WTC11 (cell line): ENCODE measurements at regions not wholly inside any gene's neighbourhood (a gene's known extent, or its start where the extent isn't known, plus 50 kb on each side); places are given as distances from the start of the nearest gene placed in this dataset.

Experiments used
- ATAC-seq: fragments of 200-7000 bp; cut with Tn5 transposase; 2 replicates; pipeline ENCODE4 v1.10.0; 2021; ENCODE audit warnings: mild to moderate bottlenecking, moderate library complexity
- CTCF ChIA-PET: fragments of 300-600 bp; sonication (Branson Sonifier 250); formaldehyde crosslinking; loops from one replicate; lab custom pipeline; 2021; ENCODE audit warnings: antibody characterized with exemption; lab: Charles Lee
- POLR2A ChIA-PET: fragments of 350-600 bp; sonication (Branson Sonifier 250); formaldehyde crosslinking; loops from one replicate; lab custom pipeline; 2021; ENCODE audit warnings: antibody characterized with exemption; lab: Charles Lee
- DNase-seq: peaks from one replicate; pipeline ENCODE4 v3.0.0; 2021; ENCODE audit warnings: low spot score
- H3K27ac Mint-ChIP-seq: 2 replicates; pipeline ENCODE4 v1.8.0; 2021; ENCODE audit warnings: mixed read lengths
- H3K27me3 Mint-ChIP-seq: 2 replicates; pipeline ENCODE4 v1.8.0; 2021; ENCODE audit warnings: low read depth, mild to moderate bottlenecking, moderate library complexity, mixed read lengths
- H3K36me3 Mint-ChIP-seq: 2 replicates; pipeline ENCODE4 v1.8.0; 2021; ENCODE audit warnings: mixed read lengths
- H3K4me1 Mint-ChIP-seq: 2 replicates; pipeline ENCODE4 v1.8.0; 2022; ENCODE audit warnings: mixed read lengths
- H3K4me3 Mint-ChIP-seq: 2 replicates; pipeline ENCODE4 v1.8.0; 2021; ENCODE audit warnings: mild to moderate bottlenecking, moderate library complexity, mixed read lengths
- H3K9me3 Mint-ChIP-seq: 2 replicates; pipeline ENCODE4 v1.8.0; 2021; ENCODE audit warnings: mixed read lengths
- CREM ChIP-seq: sonication (generic); formaldehyde crosslinking; IDR thresholded peaks from 2 replicates; pipeline ENCODE4 v1.8.1; 2022; ENCODE audit warnings: mild to moderate bottlenecking, missing genetic modification reagents, moderate library complexity
- ESRRA ChIP-seq: sonication (generic); formaldehyde crosslinking; IDR thresholded peaks from 2 replicates; pipeline ENCODE4 v1.8.1; 2022; ENCODE audit warnings: mild to moderate bottlenecking, missing genetic modification reagents, borderline replicate concordance
- FOXJ3 ChIP-seq: sonication (generic); formaldehyde crosslinking; IDR thresholded peaks from 2 replicates; pipeline ENCODE4 v1.9.0; 2021; ENCODE audit warnings: missing genetic modification reagents, mild to moderate bottlenecking, borderline replicate concordance
- GABPB1 ChIP-seq: sonication (generic); formaldehyde crosslinking; IDR thresholded peaks from 2 replicates; pipeline ENCODE4 v1.8.1; 2023; ENCODE audit warnings: mild to moderate bottlenecking, missing genetic modification reagents
- GRHL2 ChIP-seq: fragments of 250-450 bp; sonication (Bioruptor Pico); IDR thresholded peaks from 2 replicates; pipeline ENCODE4 v1.8.0; 2022; ENCODE audit warnings: mild to moderate bottlenecking, moderate library complexity; ENCODE audit not compliant: insufficient replicate concordance, severe bottlenecking
- GTF2I ChIP-seq: fragments of 250-450 bp; sonication (Bioruptor Pico); conservative IDR thresholded peaks from 2 replicates; pipeline ENCODE4 v1.4.0; 2021; ENCODE audit warnings: mild to moderate bottlenecking
- JUN ChIP-seq: sonication (generic); formaldehyde crosslinking; IDR thresholded peaks from 2 replicates; pipeline ENCODE4 v1.8.0; 2023; ENCODE audit warnings: mild to moderate bottlenecking, missing genetic modification reagents
- TCF7 ChIP-seq: sonication (generic); formaldehyde crosslinking; IDR thresholded peaks from 2 replicates; pipeline ENCODE4 v1.8.0; 2022; ENCODE audit warnings: mild to moderate bottlenecking, low read depth, missing genetic modification reagents, moderate library complexity
- TF ChIP-seq, protein P1 (sequence below): sonication (generic); formaldehyde crosslinking; IDR thresholded peaks from 2 replicates; pipeline ENCODE4 v1.8.1; 2022; ENCODE audit warnings: missing genetic modification reagents, borderline replicate concordance
- TF ChIP-seq, protein P2 (sequence below): sonication (generic); formaldehyde crosslinking; IDR thresholded peaks from 2 replicates; pipeline ENCODE4 v1.8.1; 2023; ENCODE audit warnings: mild to moderate bottlenecking, missing genetic modification reagents
- TF ChIP-seq, protein P3 (sequence below): sonication (generic); formaldehyde crosslinking; IDR thresholded peaks from 2 replicates; pipeline ENCODE4 v1.8.0; 2022; ENCODE audit warnings: mild to moderate bottlenecking, missing genetic modification reagents
- TF ChIP-seq, protein P4 (sequence below): sonication (generic); formaldehyde crosslinking; IDR thresholded peaks from 2 replicates; pipeline ENCODE4 v1.8.0; 2022; ENCODE audit warnings: mild to moderate bottlenecking, missing genetic modification reagents
- TF ChIP-seq, protein P5 (sequence below): fragments of 250-450 bp; sonication (Bioruptor Pico); IDR thresholded peaks from 2 replicates; pipeline ENCODE4 v1.8.0; 2021; ENCODE audit warnings: mild to moderate bottlenecking
- TF ChIP-seq, protein P6 (sequence below): fragments of 250-450 bp; sonication (Bioruptor Pico); IDR thresholded peaks from 2 replicates; pipeline ENCODE4 v1.9.0; 2021; ENCODE audit warnings: moderate library complexity, mild to moderate bottlenecking, inconsistent platforms, borderline replicate concordance
- TF ChIP-seq, protein P7 (sequence below): sonication (generic); formaldehyde crosslinking; conservative IDR thresholded peaks from 2 replicates; pipeline ENCODE4 v1.8.1; 2022; ENCODE audit warnings: mild to moderate bottlenecking, missing genetic modification reagents
- TF ChIP-seq, protein P8 (sequence below): fragments of 200-600 bp; IDR thresholded peaks from 2 replicates; pipeline ENCODE4 v1.8.0; 2022; ENCODE audit warnings: antibody characterized with exemption

DNA sequence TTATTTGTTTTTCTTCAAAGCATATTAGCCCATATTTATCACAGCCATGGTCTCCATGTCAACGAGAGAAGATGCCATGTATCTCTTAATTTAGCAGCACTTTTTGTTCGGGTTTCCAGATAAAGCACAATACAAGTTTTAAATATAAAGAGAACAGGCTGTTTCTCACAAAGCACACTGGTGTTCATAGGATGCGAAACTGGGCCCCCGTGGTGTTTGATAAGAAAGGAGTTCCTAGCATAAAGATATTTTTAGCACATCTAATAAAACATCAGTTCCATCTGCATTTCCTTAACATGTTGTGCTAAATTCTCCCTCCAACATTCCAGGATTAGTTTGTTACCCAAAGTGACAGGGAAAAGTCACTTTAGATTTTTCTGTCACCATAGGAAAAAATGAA lies 72.4 kb upstream of the EDNRB start:
- peaks cover 7% of the 10 kb centered on the region for H3K36me3 Mint-ChIP-seq
- peaks cover 17% of the 10 kb centered on the region for H3K4me1 Mint-ChIP-seq

DNA sequence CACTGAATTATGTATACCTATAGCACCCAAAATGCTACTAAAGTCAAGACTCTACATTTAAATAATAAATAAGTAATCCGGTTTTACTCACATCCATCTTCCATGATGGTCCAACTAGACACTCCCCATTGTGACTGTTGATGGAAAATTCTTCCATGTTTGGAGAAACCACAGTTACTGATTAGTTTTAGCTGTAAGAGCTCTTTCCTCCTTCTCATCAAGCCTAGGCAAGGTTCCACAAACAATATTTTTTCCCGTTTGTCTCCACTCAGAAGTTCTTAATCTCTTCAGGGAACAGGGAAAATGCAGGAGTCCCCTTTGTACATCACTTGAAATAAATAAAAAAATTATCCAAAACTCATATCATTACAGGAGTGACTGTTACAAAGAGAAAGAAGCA lies 70.7 kb upstream of the EDNRB start:
- no peaks in the 10 kb centered on the region for H3K9me3 Mint-ChIP-seq

More for the DNA sequence above, 72.4 kb upstream of the EDNRB start:
- Mint-ChIP-seq H3K27me3 (no peaks in the 10 kb centered on the region), H3K27ac (no peak overlapping the region), H3K9me3 (peaks cover 8% of the 10 kb centered on the region), H3K4me3 (no peak overlapping the region)
- CTCF ChIA-PET, result no interaction called here
- POLR2A ChIA-PET, result no interaction called here
- DNase-seq (no peak), ATAC-seq (no peak)
- TF ChIP-seq, protein P1, sequence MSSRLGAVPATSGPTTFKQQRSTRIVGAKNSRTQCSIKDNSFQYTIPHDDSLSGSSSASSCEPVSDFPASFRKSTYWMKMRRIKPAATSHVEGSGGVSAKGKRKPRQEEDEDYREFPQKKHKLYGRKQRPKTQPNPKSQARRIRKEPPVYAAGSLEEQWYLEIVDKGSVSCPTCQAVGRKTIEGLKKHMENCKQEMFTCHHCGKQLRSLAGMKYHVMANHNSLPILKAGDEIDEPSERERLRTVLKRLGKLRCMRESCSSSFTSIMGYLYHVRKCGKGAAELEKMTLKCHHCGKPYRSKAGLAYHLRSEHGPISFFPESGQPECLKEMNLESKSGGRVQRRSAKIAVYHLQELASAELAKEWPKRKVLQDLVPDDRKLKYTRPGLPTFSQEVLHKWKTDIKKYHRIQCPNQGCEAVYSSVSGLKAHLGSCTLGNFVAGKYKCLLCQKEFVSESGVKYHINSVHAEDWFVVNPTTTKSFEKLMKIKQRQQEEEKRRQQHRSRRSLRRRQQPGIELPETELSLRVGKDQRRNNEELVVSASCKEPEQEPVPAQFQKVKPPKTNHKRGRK (CRISPR knock-in tag), result no peak
- TF ChIP-seq ESRRA (CRISPR knock-in tag), result no peak
- TF ChIP-seq, protein P2, sequence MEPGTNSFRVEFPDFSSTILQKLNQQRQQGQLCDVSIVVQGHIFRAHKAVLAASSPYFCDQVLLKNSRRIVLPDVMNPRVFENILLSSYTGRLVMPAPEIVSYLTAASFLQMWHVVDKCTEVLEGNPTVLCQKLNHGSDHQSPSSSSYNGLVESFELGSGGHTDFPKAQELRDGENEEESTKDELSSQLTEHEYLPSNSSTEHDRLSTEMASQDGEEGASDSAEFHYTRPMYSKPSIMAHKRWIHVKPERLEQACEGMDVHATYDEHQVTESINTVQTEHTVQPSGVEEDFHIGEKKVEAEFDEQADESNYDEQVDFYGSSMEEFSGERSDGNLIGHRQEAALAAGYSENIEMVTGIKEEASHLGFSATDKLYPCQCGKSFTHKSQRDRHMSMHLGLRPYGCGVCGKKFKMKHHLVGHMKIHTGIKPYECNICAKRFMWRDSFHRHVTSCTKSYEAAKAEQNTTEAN, result no peak
- no peak for TF ChIP-seq FOXJ3 (CRISPR knock-in tag)
- TF ChIP-seq, protein P3, sequence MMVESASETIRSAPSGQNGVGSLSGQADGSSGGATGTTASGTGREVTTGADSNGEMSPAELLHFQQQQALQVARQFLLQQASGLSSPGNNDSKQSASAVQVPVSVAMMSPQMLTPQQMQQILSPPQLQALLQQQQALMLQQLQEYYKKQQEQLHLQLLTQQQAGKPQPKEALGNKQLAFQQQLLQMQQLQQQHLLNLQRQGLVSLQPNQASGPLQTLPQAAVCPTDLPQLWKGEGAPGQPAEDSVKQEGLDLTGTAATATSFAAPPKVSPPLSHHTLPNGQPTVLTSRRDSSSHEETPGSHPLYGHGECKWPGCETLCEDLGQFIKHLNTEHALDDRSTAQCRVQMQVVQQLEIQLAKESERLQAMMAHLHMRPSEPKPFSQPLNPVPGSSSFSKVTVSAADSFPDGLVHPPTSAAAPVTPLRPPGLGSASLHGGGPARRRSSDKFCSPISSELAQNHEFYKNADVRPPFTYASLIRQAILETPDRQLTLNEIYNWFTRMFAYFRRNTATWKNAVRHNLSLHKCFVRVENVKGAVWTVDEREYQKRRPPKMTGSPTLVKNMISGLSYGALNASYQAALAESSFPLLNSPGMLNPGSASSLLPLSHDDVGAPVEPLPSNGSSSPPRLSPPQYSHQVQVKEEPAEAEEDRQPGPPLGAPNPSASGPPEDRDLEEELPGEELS, result no peak
- TF ChIP-seq, protein P4, sequence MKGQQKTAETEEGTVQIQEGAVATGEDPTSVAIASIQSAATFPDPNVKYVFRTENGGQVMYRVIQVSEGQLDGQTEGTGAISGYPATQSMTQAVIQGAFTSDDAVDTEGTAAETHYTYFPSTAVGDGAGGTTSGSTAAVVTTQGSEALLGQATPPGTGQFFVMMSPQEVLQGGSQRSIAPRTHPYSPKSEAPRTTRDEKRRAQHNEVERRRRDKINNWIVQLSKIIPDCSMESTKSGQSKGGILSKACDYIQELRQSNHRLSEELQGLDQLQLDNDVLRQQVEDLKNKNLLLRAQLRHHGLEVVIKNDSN (CRISPR knock-in tag), result no peak
- TF ChIP-seq, protein P5, sequence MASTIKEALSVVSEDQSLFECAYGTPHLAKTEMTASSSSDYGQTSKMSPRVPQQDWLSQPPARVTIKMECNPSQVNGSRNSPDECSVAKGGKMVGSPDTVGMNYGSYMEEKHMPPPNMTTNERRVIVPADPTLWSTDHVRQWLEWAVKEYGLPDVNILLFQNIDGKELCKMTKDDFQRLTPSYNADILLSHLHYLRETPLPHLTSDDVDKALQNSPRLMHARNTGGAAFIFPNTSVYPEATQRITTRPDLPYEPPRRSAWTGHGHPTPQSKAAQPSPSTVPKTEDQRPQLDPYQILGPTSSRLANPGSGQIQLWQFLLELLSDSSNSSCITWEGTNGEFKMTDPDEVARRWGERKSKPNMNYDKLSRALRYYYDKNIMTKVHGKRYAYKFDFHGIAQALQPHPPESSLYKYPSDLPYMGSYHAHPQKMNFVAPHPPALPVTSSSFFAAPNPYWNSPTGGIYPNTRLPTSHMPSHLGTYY, result no peak
- no peak for TF ChIP-seq GABPB1 (CRISPR knock-in tag)
- TF ChIP-seq TCF7 (CRISPR knock-in tag), result no peak
- no peak for TF ChIP-seq CREM
- no peak for TF ChIP-seq GRHL2 (CRISPR knock-in tag)

More for the DNA sequence above, 70.7 kb upstream of the EDNRB start:
- Mint-ChIP-seq H3K27me3 (no peaks in the 10 kb centered on the region), H3K27ac (no peak overlapping the region), H3K4me1 (peaks cover 17% of the 10 kb centered on the region), H3K36me3 (no peaks in the 10 kb centered on the region), H3K4me3 (no peak overlapping the region)
- no peak for ATAC-seq
- CTCF ChIA-PET, result no interaction called here
- DNase-seq, result no peak
- TF ChIP-seq, protein P6, sequence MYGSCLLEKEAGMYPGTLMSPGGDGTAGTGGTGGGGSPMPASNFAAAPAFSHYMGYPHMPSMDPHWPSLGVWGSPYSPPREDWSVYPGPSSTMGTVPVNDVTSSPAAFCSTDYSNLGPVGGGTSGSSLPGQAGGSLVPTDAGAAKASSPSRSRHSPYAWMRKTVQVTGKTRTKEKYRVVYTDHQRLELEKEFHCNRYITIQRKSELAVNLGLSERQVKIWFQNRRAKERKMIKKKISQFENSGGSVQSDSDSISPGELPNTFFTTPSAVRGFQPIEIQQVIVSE (CRISPR knock-in tag), result no peak
- TF ChIP-seq GTF2I (CRISPR knock-in tag) (no peak), ESRRA (CRISPR knock-in tag) (no peak), JUN (CRISPR knock-in tag) (no peak)
- TF ChIP-seq, protein P7, sequence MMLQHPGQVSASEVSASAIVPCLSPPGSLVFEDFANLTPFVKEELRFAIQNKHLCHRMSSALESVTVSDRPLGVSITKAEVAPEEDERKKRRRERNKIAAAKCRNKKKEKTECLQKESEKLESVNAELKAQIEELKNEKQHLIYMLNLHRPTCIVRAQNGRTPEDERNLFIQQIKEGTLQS, result no peak
- TF ChIP-seq, protein P8, sequence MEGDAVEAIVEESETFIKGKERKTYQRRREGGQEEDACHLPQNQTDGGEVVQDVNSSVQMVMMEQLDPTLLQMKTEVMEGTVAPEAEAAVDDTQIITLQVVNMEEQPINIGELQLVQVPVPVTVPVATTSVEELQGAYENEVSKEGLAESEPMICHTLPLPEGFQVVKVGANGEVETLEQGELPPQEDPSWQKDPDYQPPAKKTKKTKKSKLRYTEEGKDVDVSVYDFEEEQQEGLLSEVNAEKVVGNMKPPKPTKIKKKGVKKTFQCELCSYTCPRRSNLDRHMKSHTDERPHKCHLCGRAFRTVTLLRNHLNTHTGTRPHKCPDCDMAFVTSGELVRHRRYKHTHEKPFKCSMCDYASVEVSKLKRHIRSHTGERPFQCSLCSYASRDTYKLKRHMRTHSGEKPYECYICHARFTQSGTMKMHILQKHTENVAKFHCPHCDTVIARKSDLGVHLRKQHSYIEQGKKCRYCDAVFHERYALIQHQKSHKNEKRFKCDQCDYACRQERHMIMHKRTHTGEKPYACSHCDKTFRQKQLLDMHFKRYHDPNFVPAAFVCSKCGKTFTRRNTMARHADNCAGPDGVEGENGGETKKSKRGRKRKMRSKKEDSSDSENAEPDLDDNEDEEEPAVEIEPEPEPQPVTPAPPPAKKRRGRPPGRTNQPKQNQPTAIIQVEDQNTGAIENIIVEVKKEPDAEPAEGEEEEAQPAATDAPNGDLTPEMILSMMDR, result no peak
- POLR2A ChIA-PET, result no interaction called here
